ENCODE measurements at regions not wholly inside any gene's neighbourhood (a gene's known extent, or its start where the extent isn't known, plus 50 kb on each side); places are given as distances from the start of the nearest gene placed in this dataset.
A peak's percentile ranks its signal among the peaks of the same experiment; 100 is the strongest.

DNA sequence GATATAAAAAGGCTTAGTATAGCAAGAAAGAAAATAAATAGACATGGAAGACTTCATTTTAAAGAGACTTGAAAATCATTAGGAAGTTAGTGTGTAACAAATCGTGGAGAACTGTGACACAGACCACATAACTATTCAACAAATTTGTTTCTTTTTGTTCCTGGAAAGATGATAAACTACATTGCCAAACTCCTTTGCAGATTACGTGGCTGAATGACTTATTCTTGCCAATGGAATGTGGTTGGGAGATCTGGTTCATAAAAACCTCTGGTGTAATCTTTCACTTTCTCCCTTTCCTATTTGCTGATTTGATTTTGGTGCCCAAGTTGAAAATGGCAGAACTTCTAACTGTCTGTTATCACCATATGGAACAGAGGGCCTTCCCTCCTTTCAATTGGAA lies 328.9 kb upstream of the MEF2C start:
- Histone ChIP-seq H4K8ac (ENCODE audit: low read depth in 2 of 2, low read length in 2 of 2) (no peak overlapping the region), H3K14ac (replicated peaks; ENCODE audit: low read depth, low read length) (no peak overlapping the region), H3K4ac (ENCODE audit: low read depth, low read length) (no peak overlapping the region), H3K27me3 (ENCODE audit: control insufficient read depth, insufficient read depth, low read length) (no peaks in the 10 kb centered on the region), H3K9ac (ENCODE audit: low read depth, low read length) (no peak overlapping the region), H4K5ac (ENCODE audit: low read depth, low read length) (no peak overlapping the region), H3K18ac (ENCODE audit: low read depth, low read length) (no peak overlapping the region), H2BK5ac (ENCODE audit: low read depth, low read length, poor library complexity, severe bottlenecking) (no peak overlapping the region), H2AK9ac (replicated peaks; ENCODE audit: low read depth, low read length, poor library complexity) (no peak overlapping the region), H2AK5ac (ENCODE audit: low read depth, low read length) (no peak overlapping the region), H2BK20ac (ENCODE audit: low read depth, low read length) (no peak overlapping the region), H2BK120ac (ENCODE audit: low read depth, low read length) (no peak overlapping the region), H3K27ac (ENCODE audit: insufficient read depth, low read length) (no peak overlapping the region), H3K56ac (ENCODE audit: extremely low read depth, insufficient read depth, low read length) (no peak overlapping the region), H3K79me1 (ENCODE audit: low read depth in 1 of 2, low read length in 2 of 2) (no peaks in the 10 kb centered on the region), H3K4me2 (ENCODE audit: low read depth, low read length) (peak overlapping the region; percentile 72; the same call in 1 of the 2 replicates), H3K9me1 (ENCODE audit: insufficient read depth, low read length) (no peaks in the 10 kb centered on the region), H4K91ac (ENCODE audit: insufficient read depth, low read depth, low read length) (no peak overlapping the region), H4K20me1 (ENCODE audit: insufficient read depth, low read length) (no peaks in the 10 kb centered on the region), H3K4me1 (ENCODE audit: control insufficient read depth, insufficient read depth, low read length) (no peaks in the 10 kb centered on the region; the same call in 1 of the 2 replicates), H3K36me3 (ENCODE audit: control insufficient read depth, insufficient read depth, low read length) (no peaks in the 10 kb centered on the region), H2BK15ac (ENCODE audit: low read depth, low read length) (no peak overlapping the region), H2AFZ (replicated peaks; ENCODE audit: low read length, poor library complexity) (no peak overlapping the region), H3K4me3 (ENCODE audit: insufficient read depth, low read depth, low read length) (no peak overlapping the region), H3K23ac (ENCODE audit: low read depth, low read length) (no peak overlapping the region), H3K9me3 (ENCODE audit: control insufficient read depth, insufficient read depth, low read length) (no peaks in the 10 kb centered on the region)
- TF ChIP-seq CEBPB (IDR thresholded peaks at IDR 0.05; ENCODE audit: low read depth, low read length) = peak; percentile 84
- TF ChIP-seq NFE2L2 (IDR thresholded peaks at IDR 0.05; ENCODE audit: low read depth, low read length) = no peak
- TF ChIP-seq CHD1 (IDR thresholded peaks at IDR 0.05; ENCODE audit: low read depth, low read length) = no peak
- TF ChIP-seq MXI1 (IDR thresholded peaks at IDR 0.05; ENCODE audit: borderline replicate concordance, low read depth, low read length) = no peak
- TF ChIP-seq, protein P1, sequence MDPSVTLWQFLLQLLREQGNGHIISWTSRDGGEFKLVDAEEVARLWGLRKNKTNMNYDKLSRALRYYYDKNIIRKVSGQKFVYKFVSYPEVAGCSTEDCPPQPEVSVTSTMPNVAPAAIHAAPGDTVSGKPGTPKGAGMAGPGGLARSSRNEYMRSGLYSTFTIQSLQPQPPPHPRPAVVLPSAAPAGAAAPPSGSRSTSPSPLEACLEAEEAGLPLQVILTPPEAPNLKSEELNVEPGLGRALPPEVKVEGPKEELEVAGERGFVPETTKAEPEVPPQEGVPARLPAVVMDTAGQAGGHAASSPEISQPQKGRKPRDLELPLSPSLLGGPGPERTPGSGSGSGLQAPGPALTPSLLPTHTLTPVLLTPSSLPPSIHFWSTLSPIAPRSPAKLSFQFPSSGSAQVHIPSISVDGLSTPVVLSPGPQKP (IDR thresholded peaks at IDR 0.05; ENCODE audit: borderline replicate concordance, low read depth, low read length) = no peak
- CTCF ChIA-PET = interaction anchor here (0.6 kb wide), 1 partner anchor 21 kb away, joined by 3 read pairs; no protein-coding TSS in a partner anchor
- in situ Hi-C loops (cut with MboI; ENCODE audit: low sequenced_read_pairs) = no loop called here
- dilution Hi-C loops (cut with HindIII; ENCODE audit: low sequenced_read_pairs, unreplicated experiment) = no loop called here
- no CpG with 5 or more reads among the region's 2 CpGs for WGBS, 2 experiments (ENCODE audit: extremely low coverage in 2 of 2, insufficient read length in 1 of 2)
- ATAC-seq (ENCODE audit: low read depth) (peak; percentile 82), DNase-seq (peak; percentile 83)
- POLR2A ChIA-PET (ENCODE audit: unreplicated experiment) = no interaction called here
- intact Hi-C loops (cut with micrococcal nuclease) = loop anchor here (10.0 kb wide), 1 partner anchor 327 kb away; the partner anchor contains the start of gene MEF2C
- BruUV-seq (replicated peaks) = no TSS peak
